ENCODE measurements at regions not wholly inside any gene's neighbourhood (a gene's known extent, or its start where the extent isn't known, plus 50 kb on each side); places are given as distances from the start of the nearest gene placed in this dataset.
"Not testable (repeated sequence)": the region's sequence is repeated elsewhere in the genome, so short reads cannot be mapped to it uniquely, and the experiment has no call there.

- no peak overlapping the region for H3K27ac ChIP-seq
- H3K4me3 ChIP-seq: no peak overlapping the region
- peaks cover 5% of the 10 kb centered on the region for H3K4me1 ChIP-seq (ENCODE audit: low read depth)
- peak; percentile 9 to 67 for DNase-seq (ENCODE audit: low read depth in 1 of 2, low spot score in 1 of 2)
- no peaks in the 10 kb centered on the region for H3K27me3 ChIP-seq
- H3K36me3 ChIP-seq: no peaks in the 10 kb centered on the region
- no peak for TF ChIP-seq CTCF (IDR thresholded peaks at IDR 0.05; ENCODE audit: low read depth, low read length)
- H3K9me3 ChIP-seq (ENCODE audit: low read depth): no peaks in the 10 kb centered on the region
These were observed 97.9 kb upstream of the MARK1 start for GRCh38 chr1:220430059-220430458.

GRCh38 chr1:220426989-220427388 lies 100.9 kb upstream of the MARK1 start:
- Histone ChIP-seq H3K27ac (no peak overlapping the region), H3K9me3 (ENCODE audit: low read depth) (no peaks in the 10 kb centered on the region), H3K4me3 (no peak overlapping the region), H3K27me3 (no peaks in the 10 kb centered on the region), H3K36me3 (no peaks in the 10 kb centered on the region), H3K4me1 (ENCODE audit: low read depth) (no peaks in the 10 kb centered on the region)
- no peak for DNase-seq (ENCODE audit: low read depth in 1 of 2, low spot score in 1 of 2)
- no peak for TF ChIP-seq CTCF (IDR thresholded peaks at IDR 0.05; ENCODE audit: low read depth, low read length)

- Histone ChIP-seq H3K27me3 (no peaks in the 10 kb centered on the region), H3K4me3 (no peak overlapping the region), H3K9me3 (ENCODE audit: low read depth) (no peaks in the 10 kb centered on the region), H3K36me3 (no peaks in the 10 kb centered on the region), H3K4me1 (ENCODE audit: low read depth) (no peaks in the 10 kb centered on the region), H3K27ac (no peak overlapping the region)
- no peak for DNase-seq (ENCODE audit: low read depth in 1 of 2, low spot score in 1 of 2)
- no peak for TF ChIP-seq CTCF (IDR thresholded peaks at IDR 0.05; ENCODE audit: low read depth, low read length)
These were observed 102.1 kb upstream of the MARK1 start for GRCh38 chr1:220425852-220426251.

- H3K27ac ChIP-seq: no peak overlapping the region
- no peak overlapping the region for H3K4me3 ChIP-seq
- H3K27me3 ChIP-seq: no peaks in the 10 kb centered on the region
- no peaks in the 10 kb centered on the region for H3K4me1 ChIP-seq (ENCODE audit: low read depth)
- no peak for TF ChIP-seq CTCF (IDR thresholded peaks at IDR 0.05; ENCODE audit: low read depth, low read length)
- H3K9me3 ChIP-seq (ENCODE audit: low read depth): no peaks in the 10 kb centered on the region
- H3K36me3 ChIP-seq: no peaks in the 10 kb centered on the region
- DNase-seq (ENCODE audit: low read depth in 1 of 2, low spot score in 1 of 2): no peak
These were observed 106.4 kb upstream of the MARK1 start for GRCh38 chr1:220421508-220421907.

- no peak for DNase-seq (ENCODE audit: low read depth in 1 of 2, low spot score in 1 of 2)
- no peak overlapping the region for H3K27ac ChIP-seq
- no peaks in the 10 kb centered on the region for H3K4me1 ChIP-seq (ENCODE audit: low read depth)
- no peaks in the 10 kb centered on the region for H3K36me3 ChIP-seq
- no peaks in the 10 kb centered on the region for H3K27me3 ChIP-seq
- no peak overlapping the region for H3K4me3 ChIP-seq
- no peaks in the 10 kb centered on the region for H3K9me3 ChIP-seq (ENCODE audit: low read depth)
- TF ChIP-seq CTCF (IDR thresholded peaks at IDR 0.05; ENCODE audit: low read depth, low read length): no peak
These were observed 107.2 kb upstream of the MARK1 start for GRCh38 chr1:220420726-220421125.

GRCh38 chr1:220412382-220412781 lies 115.6 kb upstream of the MARK1 start:
- not testable (repeated sequence) for H3K9me3 ChIP-seq (ENCODE audit: low read depth); H3K27ac ChIP-seq; H3K27me3 ChIP-seq; H3K4me3 ChIP-seq; DNase-seq (ENCODE audit: low read depth in 1 of 2, low spot score in 1 of 2); H3K36me3 ChIP-seq
- H3K4me1 ChIP-seq (ENCODE audit: low read depth): peaks cover 11% of the 10 kb centered on the region

All from cardiac muscle cell (in vitro differentiated cells and primary cell).